Ishikawa (cell line): ENCODE measurements at regions not wholly inside any gene's neighbourhood (a gene's known extent, or its start where the extent isn't known, plus 50 kb on each side); places are given as distances from the start of the nearest gene placed in this dataset.

ENCODE experiments used
- CEBPB ChIP-seq: IDR thresholded peaks from 2 replicates; pipeline ENCODE4 v1.6.1; 2012
- CREB1 ChIP-seq: IDR thresholded peaks from 2 replicates; pipeline ENCODE4 v1.6.1; 2012; ENCODE audit warnings: low read depth
- EGR1 ChIP-seq: IDR thresholded peaks from 2 replicates; pipeline ENCODE4 v1.6.1; 2012
- EP300 ChIP-seq: IDR thresholded peaks from 2 replicates; pipeline ENCODE4 v1.6.1; 2012; ENCODE audit warnings: borderline replicate concordance
- FOXM1 ChIP-seq: IDR thresholded peaks from 2 replicates; pipeline ENCODE4 v1.6.1; 2012; ENCODE audit warnings: low read depth, borderline replicate concordance
- NFIC ChIP-seq: IDR thresholded peaks from 2 replicates; pipeline ENCODE4 v1.6.1; 2012
- RAD21 ChIP-seq: IDR thresholded peaks from 2 replicates; pipeline ENCODE4 v1.6.1; 2012; ENCODE audit warnings: low read depth
- TAF1 ChIP-seq: IDR thresholded peaks from 2 replicates; pipeline ENCODE4 v1.6.1; 2012; ENCODE audit warnings: low read depth, mild to moderate bottlenecking
- TCF12 ChIP-seq: IDR thresholded peaks from 2 replicates; pipeline ENCODE4 v1.6.1; 2012; ENCODE audit warnings: low read depth
- TEAD4 ChIP-seq: IDR thresholded peaks from 2 replicates; pipeline ENCODE4 v1.6.1; 2012
- YY1 ChIP-seq: IDR thresholded peaks from 2 replicates; pipeline ENCODE4 v1.6.1; 2012; ENCODE audit warnings: low read depth
- ZBTB7A ChIP-seq: IDR thresholded peaks from 2 replicates; pipeline ENCODE4 v1.6.1; 2012; ENCODE audit warnings: low read depth
- TF ChIP-seq, protein P1 (sequence below): IDR thresholded peaks from 2 replicates; pipeline ENCODE4 v1.6.1; 2012
- TF ChIP-seq, protein P2 (sequence below): IDR thresholded peaks from 2 replicates; pipeline ENCODE4 v1.6.1; 2012
- TF ChIP-seq, protein P3 (sequence below): IDR thresholded peaks from 2 replicates; pipeline ENCODE4 v1.6.1; 2012; ENCODE audit warnings: low read depth, mild to moderate bottlenecking

DNA sequence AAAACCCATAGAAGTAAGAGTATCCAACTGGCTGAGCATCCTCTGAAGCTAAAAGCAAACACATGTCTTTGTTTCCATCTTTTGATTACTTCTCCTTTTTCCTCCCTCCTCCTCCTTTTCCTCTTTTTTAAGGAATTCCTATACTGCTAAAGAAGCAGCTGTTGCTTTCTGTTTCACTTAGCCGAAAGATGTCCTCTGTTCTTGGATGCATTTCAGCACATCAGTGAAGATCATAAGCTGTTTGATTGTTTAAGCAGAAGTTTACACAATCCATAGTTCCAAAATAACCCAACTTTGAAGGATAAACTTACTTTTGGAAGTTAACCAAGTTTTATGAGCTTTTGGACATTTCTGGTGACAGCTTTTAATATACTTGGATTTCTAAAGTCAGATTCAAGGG lies 55.1 kb upstream of the TNIP3 start:
- no peak for TF ChIP-seq TCF12
- no peak for TF ChIP-seq CREB1
- no peak for TF ChIP-seq NFIC
- TF ChIP-seq TAF1 = no peak
- TF ChIP-seq EGR1 = no peak
- TF ChIP-seq, protein P1, sequence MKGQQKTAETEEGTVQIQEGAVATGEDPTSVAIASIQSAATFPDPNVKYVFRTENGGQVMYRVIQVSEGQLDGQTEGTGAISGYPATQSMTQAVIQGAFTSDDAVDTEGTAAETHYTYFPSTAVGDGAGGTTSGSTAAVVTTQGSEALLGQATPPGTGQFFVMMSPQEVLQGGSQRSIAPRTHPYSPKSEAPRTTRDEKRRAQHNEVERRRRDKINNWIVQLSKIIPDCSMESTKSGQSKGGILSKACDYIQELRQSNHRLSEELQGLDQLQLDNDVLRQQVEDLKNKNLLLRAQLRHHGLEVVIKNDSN = no peak
- TF ChIP-seq FOXM1 = no peak
- no peak for TF ChIP-seq ZBTB7A
- TF ChIP-seq CEBPB = no peak
- no peak for TF ChIP-seq RAD21
- TF ChIP-seq, protein P2, sequence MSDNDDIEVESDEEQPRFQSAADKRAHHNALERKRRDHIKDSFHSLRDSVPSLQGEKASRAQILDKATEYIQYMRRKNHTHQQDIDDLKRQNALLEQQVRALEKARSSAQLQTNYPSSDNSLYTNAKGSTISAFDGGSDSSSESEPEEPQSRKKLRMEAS = no peak
- no peak for TF ChIP-seq TEAD4
- no peak for TF ChIP-seq YY1
- TF ChIP-seq, protein P3, sequence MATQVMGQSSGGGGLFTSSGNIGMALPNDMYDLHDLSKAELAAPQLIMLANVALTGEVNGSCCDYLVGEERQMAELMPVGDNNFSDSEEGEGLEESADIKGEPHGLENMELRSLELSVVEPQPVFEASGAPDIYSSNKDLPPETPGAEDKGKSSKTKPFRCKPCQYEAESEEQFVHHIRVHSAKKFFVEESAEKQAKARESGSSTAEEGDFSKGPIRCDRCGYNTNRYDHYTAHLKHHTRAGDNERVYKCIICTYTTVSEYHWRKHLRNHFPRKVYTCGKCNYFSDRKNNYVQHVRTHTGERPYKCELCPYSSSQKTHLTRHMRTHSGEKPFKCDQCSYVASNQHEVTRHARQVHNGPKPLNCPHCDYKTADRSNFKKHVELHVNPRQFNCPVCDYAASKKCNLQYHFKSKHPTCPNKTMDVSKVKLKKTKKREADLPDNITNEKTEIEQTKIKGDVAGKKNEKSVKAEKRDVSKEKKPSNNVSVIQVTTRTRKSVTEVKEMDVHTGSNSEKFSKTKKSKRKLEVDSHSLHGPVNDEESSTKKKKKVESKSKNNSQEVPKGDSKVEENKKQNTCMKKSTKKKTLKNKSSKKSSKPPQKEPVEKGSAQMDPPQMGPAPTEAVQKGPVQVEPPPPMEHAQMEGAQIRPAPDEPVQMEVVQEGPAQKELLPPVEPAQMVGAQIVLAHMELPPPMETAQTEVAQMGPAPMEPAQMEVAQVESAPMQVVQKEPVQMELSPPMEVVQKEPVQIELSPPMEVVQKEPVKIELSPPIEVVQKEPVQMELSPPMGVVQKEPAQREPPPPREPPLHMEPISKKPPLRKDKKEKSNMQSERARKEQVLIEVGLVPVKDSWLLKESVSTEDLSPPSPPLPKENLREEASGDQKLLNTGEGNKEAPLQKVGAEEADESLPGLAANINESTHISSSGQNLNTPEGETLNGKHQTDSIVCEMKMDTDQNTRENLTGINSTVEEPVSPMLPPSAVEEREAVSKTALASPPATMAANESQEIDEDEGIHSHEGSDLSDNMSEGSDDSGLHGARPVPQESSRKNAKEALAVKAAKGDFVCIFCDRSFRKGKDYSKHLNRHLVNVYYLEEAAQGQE = no peak
- no peak for TF ChIP-seq EP300

DNA sequence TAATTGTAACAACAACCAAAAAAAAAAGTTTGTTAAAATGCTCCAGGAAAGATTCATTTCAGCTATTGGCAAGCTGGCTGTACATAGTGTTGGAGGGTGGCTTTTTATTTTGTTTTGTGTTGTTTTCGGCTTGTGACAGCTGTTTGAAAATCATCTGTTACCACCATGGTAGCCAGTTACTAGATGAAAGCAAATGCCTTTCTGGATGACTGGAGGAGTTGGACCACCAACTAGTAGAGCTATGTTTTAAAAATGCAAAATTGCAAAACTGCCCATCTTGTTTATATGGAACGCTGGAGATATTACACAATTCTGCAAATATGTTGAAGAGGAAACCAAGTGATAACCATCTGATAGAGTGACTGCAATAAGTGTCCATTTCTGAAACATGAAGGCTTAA lies 53.2 kb upstream of the TNIP3 start:
- no peak for TF ChIP-seq RAD21
- TF ChIP-seq, protein P2 = no peak
- TF ChIP-seq, protein P1 = no peak
- no peak for TF ChIP-seq YY1
- TF ChIP-seq, protein P3 = no peak
- no peak for TF ChIP-seq CREB1
- TF ChIP-seq TEAD4 = no peak
- no peak for TF ChIP-seq FOXM1
- TF ChIP-seq EP300 = no peak
- TF ChIP-seq TAF1 = no peak
- TF ChIP-seq TCF12 = no peak
- TF ChIP-seq ZBTB7A = no peak
- TF ChIP-seq EGR1 = no peak
- no peak for TF ChIP-seq CEBPB
- no peak for TF ChIP-seq NFIC

DNA sequence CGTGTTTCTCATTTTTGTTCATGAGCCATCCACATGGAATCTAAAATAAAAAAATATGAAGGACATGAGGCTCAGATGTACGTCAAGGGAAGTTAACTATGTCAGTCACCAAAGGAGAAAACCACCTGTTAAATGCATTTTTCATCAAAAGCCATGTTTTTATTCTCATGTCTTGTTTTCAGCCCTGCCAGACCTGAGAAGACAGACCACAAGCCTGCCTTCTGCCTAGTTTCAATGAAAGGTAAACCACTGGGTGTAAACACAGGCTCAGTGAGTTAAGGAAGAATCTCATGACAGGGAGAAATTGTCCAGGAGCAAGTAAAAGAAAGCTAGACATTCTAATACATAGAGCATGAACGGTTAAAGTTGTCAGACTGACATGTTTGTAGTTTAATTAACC lies 52.3 kb upstream of the TNIP3 start:
- TF ChIP-seq, protein P3 = no peak
- TF ChIP-seq CREB1 (no peak), FOXM1 (no peak), EP300 (no peak), CEBPB (no peak)
- TF ChIP-seq, protein P2 = no peak

DNA sequence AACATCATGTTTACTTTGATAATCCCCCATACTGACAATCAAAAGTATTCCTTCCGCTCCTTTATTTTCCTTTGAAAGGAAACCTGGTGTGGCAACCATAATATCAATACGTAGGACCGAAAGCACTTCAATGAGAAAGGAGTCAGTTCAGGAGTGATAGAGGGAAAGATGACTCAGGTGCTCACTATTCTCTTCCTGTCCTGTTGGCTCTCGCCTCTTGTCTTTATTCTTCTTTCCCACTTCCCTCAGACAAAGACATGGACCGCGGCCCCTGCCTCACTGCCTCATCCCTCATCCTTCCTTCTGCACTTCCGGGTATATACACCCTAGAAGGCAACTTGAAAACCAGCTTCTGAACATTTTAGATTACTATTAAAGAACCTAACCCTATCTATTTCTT lies 49.8 kb upstream of the TNIP3 start:
- no peak for TF ChIP-seq YY1
- TF ChIP-seq TAF1 = no peak
- TF ChIP-seq RAD21 = no peak
- no peak for TF ChIP-seq CREB1
- no peak for TF ChIP-seq FOXM1
- no peak for TF ChIP-seq EP300
- TF ChIP-seq EGR1 = no peak
- TF ChIP-seq NFIC = no peak
- TF ChIP-seq TCF12 = no peak
- TF ChIP-seq, protein P2 = no peak
